Upper lobe of right lung (tissue), 1 donor: ENCODE measurements at regions not wholly inside any gene's neighbourhood (a gene's known extent, or its start where the extent isn't known, plus 50 kb on each side); places are given as distances from the start of the nearest gene placed in this dataset.
A peak's percentile ranks its signal among the peaks of the same experiment; 100 is the strongest.

Source experiments
- ATAC-seq: fragments of 200-7000 bp; cut with Tn5 transposase; one replicate; pipeline ENCODE4 v1.9.1; 2020; ENCODE audit warnings: mild to moderate bottlenecking, moderate library complexity
- DNase-seq: peaks from one replicate; pipeline ENCODE4 v3.0.0-alpha.2; 2020
- H3K27ac ChIP-seq: fragments of 200-600 bp; one replicate; pipeline ENCODE4 v1.8.0; 2022
- H3K27me3 ChIP-seq: fragments of 200-600 bp; one replicate; pipeline ENCODE4 v1.8.0; 2022; ENCODE audit warnings: mild to moderate bottlenecking
- H3K36me3 ChIP-seq: fragments of 200-600 bp; one replicate; pipeline ENCODE4 v1.8.0; 2022
- H3K4me1 ChIP-seq: fragments of 200-600 bp; one replicate; pipeline ENCODE4 v1.8.0; 2022
- H3K4me3 ChIP-seq: fragments of 200-600 bp; one replicate; pipeline ENCODE4 v1.8.0; 2022; ENCODE audit warnings: mild to moderate bottlenecking
- H3K9me3 ChIP-seq: fragments of 200-600 bp; one replicate; pipeline ENCODE4 v1.8.0; 2022
- CTCF ChIP-seq: fragments of 200-600 bp; IDR thresholded peaks from one replicate; pipeline ENCODE4 v1.8.0; 2022; ENCODE audit warnings: antibody characterized with exemption
- intact Hi-C: fragments of 100-400 bp; cut with DNase I; formaldehyde crosslinking; loops from one replicate; pipeline ENCODE4 v1.11.0; 2022
- donor health status: DM: no; HTN: yes; CAD: no; lungs with severe emphysema.

GRCh38 chr22:48796310-48797015 lies 1031.2 kb downstream of the BRD1 start:
- intact Hi-C loops, result no loop called here
- H3K4me1 ChIP-seq, result no peaks in the 10 kb centered on the region
- no peak overlapping the region for H3K27ac ChIP-seq
- peaks cover 6% of the 10 kb centered on the region for H3K27me3 ChIP-seq
- ATAC-seq (no peak), DNase-seq (no peak)
- no peaks in the 10 kb centered on the region for H3K9me3 ChIP-seq
- TF ChIP-seq CTCF, result no peak
- no peaks in the 10 kb centered on the region for H3K36me3 ChIP-seq
- no peak overlapping the region for H3K4me3 ChIP-seq

- ATAC-seq (peak; percentile 11), DNase-seq (no peak)
- Histone ChIP-seq H3K4me1 (no peaks in the 10 kb centered on the region), H3K9me3 (no peaks in the 10 kb centered on the region), H3K27ac (no peak overlapping the region), H3K4me3 (no peak overlapping the region), H3K27me3 (peaks cover 6% of the 10 kb centered on the region), H3K36me3 (no peaks in the 10 kb centered on the region)
- intact Hi-C loops, result no loop called here
- TF ChIP-seq CTCF, result no peak
Observed at GRCh38 chr22:48795664-48796063, 1032.0 kb downstream of the BRD1 start.

- TF ChIP-seq CTCF, result no peak
- no peak for DNase-seq
Observed at GRCh38 chr22:48794906-48795305, 1032.8 kb downstream of the BRD1 start.

GRCh38 chr22:48793949-48794348 lies 1033.7 kb downstream of the BRD1 start:
- H3K9me3 ChIP-seq, result no peaks in the 10 kb centered on the region
- no peaks in the 10 kb centered on the region for H3K36me3 ChIP-seq
- ATAC-seq (no peak), DNase-seq (no peak)
- no peak overlapping the region for H3K27ac ChIP-seq
- no peak overlapping the region for H3K4me3 ChIP-seq
- no peaks in the 10 kb centered on the region for H3K27me3 ChIP-seq
- H3K4me1 ChIP-seq, result no peaks in the 10 kb centered on the region
- no peak for TF ChIP-seq CTCF
- intact Hi-C loops, result no loop called here

More at GRCh38 chr22:48794906-48795305, 1032.8 kb downstream of the BRD1 start:
- Histone ChIP-seq H3K27me3 (no peaks in the 10 kb centered on the region), H3K27ac (no peak overlapping the region), H3K36me3 (no peaks in the 10 kb centered on the region), H3K4me3 (no peak overlapping the region), H3K4me1 (no peaks in the 10 kb centered on the region), H3K9me3 (no peaks in the 10 kb centered on the region)
- intact Hi-C loops, result no loop called here
- ATAC-seq, result no peak

GRCh38 chr22:48786679-48786996 lies 1041.0 kb downstream of the BRD1 start:
- intact Hi-C loops, result no loop called here
- H3K27me3 ChIP-seq, result no peaks in the 10 kb centered on the region
- TF ChIP-seq CTCF, result no peak
- no peak overlapping the region for H3K4me3 ChIP-seq
- peak; percentile 17 for ATAC-seq
- no peaks in the 10 kb centered on the region for H3K4me1 ChIP-seq
- H3K9me3 ChIP-seq, result no peaks in the 10 kb centered on the region
- no peak for DNase-seq
- no peak overlapping the region for H3K27ac ChIP-seq
- no peaks in the 10 kb centered on the region for H3K36me3 ChIP-seq
